Stimulated activated CD4-positive, alpha-beta T cell treated with anti-CD3 and anti-CD28 coated beads, Interleukin-2, amount 100 ng/mL, for 48 hours (primary cell): ENCODE measurements at regions not wholly inside any gene's neighbourhood (a gene's known extent, or its start where the extent isn't known, plus 50 kb on each side); places are given as distances from the start of the nearest gene placed in this dataset.

Source experiments
- DNase-seq, 2 donors: peaks; one replicate each; pipeline ENCODE4 v3.0.0-alpha.2; 2020

DNA sequence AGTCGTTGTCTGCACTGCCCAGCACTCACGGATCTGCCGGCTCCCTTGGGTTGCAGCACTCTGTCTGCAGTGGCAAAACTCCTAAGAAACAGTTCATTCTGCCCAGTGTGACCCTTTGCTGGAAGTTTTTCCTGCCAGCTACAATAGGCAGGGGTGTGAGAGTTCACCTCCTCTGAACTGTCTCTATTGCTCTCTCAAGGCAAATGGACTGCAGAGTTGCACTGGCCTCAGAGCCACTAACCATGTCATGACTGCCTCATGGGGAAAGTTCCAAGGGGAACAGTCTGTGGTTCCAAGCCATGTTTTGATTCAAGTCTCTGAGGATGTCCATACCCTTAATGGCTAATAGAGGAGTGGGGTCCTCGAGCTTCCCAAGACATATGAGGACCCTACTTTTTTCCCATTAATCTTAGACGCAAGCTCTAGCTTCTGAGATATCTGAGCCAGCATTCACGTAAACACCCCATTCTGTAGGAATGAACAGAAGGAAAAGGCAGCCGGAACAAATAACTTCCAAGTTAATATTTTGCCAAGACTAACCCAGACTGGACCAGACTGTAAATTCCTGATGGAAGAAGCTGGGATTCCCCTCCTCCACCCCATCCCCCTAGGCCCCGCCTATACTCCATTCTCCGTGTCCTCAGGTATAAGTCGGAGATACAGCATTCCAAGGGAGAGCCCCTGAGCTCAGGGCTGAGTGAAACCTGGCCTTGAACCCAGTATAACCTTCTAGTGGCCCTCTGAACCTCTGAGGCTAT lies 93.8 kb upstream of the AKT3 start:
- DNase-seq: no peak

DNA sequence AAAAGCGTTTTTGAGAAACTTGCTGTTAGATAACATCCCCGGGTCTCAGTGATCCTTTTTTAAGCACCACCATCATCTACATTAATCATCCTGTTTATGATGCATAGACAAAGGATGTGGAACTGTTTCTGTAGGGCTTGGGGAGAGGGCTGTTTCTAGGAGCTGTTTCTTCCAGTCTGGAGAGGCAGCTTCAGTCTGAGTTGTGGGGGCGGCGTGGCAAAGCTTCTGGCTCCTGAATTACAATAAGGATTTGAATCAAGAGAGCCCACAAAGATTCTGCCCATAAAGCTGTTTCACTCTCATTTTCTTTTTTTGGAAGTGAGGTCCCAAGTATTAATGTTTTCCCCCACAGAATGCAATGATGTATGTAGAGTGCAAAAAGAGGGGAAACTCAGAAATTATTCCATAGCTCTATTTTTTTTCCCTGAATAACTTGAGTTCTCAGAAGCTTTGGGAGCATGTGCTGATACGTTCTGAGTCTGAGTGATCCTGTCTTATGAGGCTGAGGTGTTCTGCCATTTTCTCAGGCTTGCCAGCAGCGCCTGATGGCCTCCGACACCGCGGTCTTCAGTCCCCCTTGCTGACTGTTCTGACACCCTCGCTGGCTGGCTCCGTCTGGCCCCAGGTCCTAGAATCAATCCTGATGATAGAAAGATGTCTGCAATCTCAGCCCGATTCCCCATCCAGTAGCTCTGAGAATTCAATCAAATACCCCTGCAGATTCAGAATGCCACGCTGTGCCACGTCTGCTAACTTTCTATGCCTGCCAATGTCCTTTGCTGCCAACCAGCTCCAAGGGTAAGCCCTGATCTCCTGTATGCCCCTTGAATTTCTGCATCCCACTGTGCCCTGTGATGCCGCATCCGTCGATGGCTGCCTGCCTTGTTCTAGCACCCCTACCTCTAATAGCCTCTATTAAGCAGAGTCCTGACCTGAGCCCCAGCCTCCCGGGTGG lies 92.4 kb upstream of the AKT3 start:
- DNase-seq: no peak

DNA sequence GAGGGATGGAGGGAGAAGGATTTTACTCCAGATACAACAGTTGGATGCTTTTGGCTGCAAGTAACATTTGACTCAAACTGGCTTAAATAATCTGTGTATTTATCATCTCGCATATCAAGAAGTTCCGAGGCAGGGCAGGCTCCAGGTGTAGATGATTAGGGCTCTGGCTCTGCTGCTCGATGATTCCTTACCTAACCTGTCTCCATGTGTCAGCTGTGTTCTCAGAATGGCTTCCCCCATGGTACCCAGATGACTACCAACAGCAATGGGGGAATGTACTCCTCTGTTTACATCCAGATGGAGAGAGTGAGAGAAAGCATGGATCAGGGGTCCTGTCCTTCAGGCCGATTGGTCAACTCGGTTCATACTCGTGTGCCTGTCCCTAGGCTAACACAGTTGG lies 90.4 kb upstream of the AKT3 start:
- no peak for DNase-seq

DNA sequence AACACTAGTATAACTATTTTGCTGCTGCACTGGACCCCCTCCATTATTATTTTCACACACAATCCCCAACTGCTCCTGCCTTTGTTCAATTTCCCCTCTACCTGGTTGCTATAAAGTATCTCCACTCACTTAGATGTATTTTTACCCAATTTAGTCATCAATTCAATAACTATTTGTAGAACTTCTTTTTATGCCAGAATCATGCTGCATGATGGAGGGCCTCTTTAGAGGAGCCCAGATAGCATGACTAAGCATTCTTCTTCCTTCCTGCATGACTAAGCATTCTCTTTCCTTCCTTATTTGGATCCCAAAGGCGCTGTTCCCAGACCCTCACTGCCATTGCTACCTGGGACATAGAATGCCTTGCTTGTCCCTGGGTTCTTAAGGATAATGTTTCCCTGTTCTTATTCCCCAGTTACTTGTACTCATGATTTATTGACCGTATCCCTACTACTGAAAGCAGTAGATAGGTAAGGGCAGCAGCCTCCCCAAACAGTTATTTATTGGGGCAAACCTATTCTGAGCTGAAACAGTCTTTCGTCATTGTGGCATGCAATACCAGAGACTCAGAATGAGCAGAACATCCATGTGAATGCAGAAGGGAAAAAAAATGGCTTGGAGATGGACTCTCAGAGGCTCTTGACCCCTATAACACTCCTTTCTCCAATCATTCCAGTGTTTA lies 89.3 kb upstream of the AKT3 start:
- no peak for DNase-seq

DNA sequence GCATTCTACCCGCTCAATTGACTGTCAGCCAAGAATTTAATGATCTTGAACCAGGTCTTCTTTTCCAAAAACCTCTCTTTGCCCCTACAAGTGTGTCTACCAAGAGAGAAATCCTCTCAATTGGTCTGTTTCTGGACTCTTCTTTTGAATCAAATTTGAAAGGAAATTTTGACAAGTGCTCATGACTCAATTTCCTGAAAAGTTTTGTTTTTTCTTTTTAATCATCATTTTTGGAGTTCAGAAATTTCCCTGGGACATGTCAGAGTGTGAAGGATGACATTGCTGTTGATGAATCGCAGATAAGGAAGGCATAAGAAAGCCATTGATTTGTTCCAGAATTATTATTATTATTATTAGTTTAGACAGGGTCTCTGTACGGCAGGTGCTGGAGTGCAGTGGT lies 88.2 kb upstream of the AKT3 start:
- no peak for DNase-seq

DNA sequence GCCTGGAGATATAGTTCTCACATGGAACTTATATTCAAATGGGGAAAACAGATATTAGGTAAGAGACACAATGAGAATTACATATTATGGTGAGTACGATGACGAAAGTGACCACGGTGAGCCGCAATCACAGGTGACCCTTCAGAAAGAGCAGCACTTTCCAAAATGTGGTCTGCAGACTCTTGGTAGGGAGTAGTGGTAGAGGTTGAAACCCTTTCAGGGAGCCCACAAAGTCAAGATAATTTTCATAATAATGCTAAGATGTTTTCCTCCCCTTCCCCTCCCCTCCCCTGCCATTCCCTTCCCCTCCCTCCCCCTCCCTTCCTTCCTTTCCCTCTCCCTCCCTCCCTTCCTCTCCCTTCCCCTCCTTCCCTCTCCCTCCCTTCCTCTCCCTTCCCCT lies 83.5 kb upstream of the AKT3 start:
- no peak for DNase-seq

DNA sequence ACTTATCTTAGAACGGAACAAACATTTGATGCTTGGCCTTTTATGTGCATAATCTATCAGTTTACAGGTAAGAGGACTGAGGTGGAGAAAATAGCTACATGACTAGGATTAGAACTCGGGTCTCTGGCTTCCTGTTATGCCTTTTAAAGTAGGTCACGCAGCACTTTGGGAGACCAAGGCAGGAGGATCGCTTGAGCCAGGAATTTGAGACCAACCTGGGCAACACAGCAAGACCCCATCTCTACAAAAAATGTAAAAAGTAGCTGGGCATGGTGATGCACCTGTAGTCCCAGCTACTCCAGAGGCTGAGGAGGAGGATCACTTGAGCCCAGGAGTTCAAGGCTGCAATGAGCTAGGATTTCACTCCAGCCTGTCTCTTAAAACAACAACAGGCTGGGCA lies 81.9 kb upstream of the AKT3 start:
- no peak for DNase-seq

DNA sequence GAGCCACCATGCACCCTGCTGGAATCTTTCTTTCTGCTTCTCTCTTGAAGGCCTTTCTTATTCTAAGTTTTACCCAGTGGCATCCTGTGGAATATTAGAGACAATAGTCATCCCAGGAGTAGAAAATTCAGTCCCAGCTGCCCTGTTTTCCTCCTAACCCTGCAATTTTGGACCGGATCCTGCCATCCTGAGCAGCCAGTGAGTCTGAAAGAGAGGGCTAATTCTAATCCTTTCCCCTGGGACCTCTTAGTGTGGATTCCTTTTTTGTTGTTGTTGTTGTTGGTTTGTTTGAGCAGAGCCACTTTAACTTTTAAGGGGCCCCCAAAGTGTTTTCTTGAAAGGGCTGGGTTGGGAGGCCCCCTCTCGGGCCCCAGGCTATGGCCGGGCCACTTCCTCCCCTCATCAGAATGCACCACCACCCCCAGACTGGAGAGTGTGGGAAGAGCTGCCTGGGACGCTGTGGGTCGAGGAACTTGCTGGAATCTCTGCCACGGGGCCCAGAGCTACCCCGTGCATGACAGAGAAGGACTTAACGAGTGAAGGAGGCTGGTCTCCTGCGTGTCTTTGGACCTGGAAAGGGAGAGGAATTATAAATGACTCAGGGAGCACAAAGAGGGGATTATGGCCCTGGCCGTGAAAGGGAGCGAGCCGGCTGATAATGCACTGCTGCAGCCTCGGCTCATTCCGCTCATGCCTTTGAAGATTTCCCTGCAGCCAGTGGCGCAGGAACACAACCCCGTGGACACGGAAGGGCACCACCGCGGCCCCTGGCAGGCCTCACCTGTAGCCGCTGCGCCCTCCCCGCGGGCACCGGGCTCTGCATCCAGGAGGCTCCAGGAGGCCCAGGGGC lies 81.0 kb upstream of the AKT3 start:
- DNase-seq: no peak

DNA sequence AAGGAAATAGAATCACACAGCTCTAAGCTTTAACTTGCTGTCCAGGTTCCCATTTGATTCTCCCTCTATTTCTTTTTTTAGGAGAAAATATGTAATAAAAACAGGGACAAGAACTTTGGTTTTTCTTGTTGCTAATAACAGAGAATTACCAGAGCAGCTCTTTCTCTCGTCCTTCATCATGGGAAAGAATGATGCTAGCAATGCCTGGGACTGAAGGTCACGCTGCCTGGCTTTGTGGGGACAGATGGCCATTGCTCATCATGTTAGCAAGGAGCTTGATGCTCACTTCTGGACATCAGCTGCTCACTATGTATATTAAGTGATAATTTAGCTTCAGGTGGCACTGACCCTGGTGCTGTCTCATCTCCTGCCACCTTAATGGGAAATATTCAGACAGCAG lies 77.3 kb upstream of the AKT3 start:
- DNase-seq: no peak

DNA sequence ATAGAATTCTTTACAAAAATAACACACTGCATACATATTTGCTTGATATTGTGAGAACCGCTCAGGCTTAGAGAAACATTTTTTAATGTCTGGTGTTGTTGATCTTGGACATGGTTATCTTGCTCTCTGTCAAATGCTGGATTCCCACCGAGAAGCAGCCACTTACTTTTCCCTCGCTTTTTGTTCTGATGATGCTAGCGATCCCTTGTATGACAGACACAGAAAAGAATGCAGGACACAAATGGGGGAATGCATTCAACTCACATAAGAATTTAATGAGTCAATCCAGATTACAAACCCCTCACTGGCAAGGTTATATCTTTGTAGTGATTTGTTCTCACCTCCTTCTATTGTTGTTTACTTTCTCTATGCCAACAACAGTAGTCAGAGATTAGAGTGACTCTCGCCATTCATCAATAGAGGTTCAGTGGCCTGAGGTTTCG lies 76.8 kb upstream of the AKT3 start:
- DNase-seq: no peak

DNA sequence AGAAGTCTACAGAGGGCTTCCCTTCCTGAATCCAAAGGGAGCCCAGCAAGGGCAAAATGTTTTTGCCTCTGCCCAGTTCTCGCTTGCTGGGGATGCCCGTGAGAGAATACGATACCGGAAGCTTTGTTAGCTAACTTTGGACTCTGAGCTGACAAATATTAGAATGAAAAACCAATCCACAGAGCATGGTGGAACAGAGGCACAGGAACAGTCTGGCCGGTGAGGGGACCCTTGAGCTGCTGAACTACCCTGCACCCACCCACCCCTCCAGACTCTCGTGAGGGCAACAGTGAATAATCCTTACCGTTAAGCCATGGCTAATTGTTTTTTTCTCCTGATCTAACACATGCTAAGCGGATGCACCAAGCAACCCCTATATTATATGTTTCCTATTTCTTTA lies 76.3 kb upstream of the AKT3 start:
- no peak for DNase-seq

DNA sequence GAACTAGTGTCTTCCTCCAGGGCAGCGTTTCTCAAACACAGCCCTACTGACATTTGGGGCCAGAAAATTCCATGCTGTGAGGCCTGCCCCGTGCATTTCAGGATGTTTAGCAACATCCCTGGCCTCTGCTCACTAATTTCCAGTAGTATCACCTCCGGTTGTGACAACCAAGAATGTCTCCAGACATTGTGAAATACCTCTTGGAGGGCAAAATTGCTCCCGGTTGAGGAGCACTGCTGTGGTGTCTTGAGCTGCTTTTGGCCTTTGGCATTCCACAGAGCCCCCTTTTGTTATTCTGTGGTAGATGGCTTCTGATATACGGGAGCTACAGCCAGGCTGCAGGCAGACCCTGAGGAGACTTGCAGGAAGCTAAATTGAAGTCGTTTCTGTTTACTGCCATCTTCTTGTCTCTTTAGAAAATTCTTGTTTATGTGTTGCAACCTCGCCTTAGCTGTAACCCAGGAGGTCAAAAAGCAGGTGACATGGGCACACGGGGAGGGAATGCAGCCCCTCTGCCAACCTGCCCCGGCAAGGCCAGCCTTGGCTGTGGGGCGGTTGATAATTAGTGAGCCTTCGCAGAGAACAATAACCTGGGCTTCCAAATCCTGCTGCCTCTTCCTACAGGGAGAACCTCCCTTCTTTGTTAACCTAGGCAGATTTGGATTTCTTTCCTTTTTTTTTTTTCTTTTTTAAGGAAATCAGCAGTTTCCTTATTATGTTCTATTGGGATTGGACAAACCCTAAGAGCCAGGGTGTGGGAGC lies 74.7 kb upstream of the AKT3 start:
- DNase-seq: no peak

DNA sequence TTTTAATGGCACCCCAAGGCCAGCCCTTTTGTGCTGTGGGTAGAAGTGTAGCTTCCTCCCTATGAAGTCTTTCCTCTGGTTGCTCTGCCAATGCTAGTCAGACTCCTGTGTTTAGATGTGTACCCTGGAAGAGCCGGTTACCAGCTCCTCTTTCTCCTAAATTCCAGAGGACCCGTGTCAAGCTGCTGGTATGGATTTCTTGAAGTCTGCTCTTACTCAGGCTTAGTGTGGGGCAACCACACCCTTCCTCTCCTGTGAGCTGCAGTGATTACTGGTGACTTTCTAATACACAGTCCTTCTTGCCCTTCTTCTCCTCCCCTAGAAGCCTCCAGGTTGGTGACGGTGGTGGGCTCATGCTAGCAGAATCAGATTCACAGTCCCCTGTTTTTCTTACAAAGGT lies 74.1 kb upstream of the AKT3 start:
- DNase-seq: no peak

DNA sequence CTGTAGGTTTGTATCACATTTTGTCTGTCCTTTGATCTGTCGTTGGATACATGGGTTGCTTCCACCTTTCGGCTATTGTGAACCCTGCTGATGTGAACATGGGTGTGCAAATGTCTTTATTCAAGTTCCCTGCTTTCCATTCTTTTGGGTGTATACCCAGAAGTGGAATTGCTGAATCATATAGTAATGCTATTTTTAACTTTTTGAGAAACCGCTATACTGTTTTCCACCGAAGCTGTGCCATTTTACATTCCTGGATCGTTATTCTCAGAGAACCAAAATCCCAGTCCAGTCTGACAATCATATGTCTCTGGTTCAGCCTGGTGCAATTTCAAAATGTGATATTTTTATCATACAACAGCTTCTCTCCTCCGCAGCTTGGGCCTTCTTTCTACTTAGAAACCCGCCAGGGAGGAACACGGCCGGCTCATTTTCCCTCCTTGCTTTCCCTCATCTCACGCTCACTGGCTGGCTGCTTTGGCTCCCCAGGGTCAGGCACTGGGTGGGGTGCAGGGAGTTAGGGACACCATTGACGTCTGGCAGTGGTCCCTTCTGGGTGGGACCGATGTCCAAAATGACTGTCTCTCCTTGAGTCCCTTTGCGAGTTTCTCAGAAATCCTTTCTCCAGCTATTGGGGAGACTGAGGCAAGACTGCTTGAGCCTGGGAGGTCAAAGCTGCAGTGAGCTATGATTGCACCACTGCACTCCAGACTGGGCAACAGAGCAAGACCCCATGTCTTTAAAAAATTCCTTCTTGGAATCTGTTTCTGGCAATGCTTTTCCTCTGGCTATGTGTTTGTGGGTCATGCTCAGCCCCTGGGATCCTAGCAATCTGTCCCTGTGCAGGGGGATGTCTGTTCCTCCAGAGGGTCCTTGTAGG lies 73.5 kb upstream of the AKT3 start:
- no peak for DNase-seq

DNA sequence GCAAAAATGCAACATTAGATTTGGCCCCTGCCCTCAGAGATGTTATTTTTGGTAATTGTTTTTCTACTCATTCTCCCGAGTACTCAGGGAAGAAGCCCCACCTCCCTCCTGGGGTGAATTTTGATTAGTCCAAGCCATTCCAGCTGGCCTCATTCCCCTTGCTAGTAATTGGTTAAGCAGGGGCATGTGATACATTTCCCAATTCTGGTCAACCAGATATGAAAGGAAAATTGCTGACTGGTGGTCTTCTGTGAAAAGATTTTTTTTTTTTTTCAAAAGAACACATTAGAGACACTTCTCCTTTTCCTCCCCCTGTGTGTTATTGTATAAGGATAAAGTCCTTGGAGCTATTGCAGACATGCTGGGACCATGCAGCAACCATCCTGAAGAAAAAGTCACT lies 71.1 kb upstream of the AKT3 start:
- no peak for DNase-seq

DNA sequence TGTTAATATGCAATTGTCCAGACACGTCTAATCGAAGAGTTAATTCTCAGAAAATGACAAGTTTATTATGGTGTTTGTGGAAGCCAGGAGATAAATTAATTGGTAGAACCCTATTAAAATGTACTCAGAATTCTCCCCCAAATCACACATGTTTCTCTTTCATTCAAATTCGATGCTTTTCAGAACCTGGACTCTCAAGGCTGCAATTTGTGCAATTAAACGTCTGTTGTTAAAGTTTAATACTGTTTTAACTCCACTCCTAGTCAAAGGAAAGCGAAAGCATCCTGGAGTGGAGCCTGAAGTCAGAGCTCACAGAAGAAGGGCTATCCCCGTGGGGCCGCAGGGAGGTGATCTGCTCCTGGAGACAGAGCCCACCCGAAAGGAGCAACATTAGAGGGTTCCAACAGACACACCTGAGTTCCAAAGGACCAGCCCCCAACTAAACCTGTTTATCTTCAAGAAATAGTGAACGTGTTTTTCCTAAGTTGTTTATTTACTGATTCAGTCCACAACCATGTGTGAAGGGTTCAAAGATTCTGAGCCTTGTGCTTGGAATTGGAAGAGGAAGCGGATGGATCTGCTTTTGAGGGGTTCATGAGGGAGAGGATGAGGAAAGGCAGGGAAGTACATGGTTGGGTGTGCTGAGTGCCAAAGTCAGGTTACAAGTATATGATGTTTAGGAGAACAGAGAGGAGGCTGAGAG lies 68.0 kb upstream of the AKT3 start:
- no peak for DNase-seq

DNA sequence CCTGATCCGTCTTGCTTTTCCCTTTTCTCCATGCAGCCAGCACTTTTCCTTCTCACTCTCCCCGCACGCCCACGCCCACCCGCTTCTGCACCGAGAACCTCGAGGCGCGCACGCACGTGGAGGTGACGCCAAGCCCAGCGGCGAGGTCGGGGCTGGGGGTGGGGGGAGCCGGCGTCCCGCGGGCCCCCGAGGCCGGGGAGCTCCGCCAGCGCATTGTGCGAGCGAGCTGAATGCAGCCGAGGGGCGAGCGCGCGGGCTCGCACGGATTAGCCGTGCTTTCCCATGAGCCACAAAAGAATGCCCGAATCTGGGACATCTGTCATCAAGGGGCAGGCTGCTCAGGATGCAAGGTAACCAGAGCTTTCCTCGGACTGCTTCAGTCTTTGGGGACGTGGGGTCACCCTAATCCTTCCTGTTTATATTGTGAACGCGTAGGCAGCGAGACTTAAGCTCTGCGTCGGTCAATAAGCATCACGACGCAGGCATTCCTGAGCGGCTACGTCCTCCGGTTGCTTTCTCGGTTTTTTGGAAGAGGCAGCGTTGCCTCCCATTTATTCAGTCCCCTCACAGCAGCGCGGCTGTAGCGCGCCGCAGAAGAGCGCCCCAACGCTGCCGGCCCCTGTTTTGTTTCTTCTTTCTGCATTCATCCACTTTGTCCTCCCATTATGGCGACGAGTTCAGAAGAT lies 67.3 kb upstream of the AKT3 start:
- peak in 1 of 2 donors; percentile 7 for DNase-seq

DNA sequence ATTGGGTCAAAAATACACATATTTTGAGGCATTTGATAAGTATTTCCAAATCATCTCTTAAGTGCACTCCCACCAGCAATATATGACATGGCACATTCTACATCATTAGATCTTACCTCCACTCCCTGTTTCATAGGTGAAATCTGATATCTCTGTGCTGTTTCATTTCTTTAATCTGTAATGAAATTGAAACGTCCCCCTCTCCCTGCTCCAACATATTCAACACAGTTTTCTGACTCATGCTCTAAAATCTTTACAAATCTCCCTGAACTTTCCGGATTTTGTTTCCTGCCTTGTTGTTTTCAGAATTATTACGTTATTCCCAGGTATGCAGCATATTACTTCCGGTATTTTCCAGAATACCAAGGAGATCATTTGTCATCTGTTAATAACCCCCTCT lies 66.1 kb upstream of the AKT3 start:
- DNase-seq: no peak

DNA sequence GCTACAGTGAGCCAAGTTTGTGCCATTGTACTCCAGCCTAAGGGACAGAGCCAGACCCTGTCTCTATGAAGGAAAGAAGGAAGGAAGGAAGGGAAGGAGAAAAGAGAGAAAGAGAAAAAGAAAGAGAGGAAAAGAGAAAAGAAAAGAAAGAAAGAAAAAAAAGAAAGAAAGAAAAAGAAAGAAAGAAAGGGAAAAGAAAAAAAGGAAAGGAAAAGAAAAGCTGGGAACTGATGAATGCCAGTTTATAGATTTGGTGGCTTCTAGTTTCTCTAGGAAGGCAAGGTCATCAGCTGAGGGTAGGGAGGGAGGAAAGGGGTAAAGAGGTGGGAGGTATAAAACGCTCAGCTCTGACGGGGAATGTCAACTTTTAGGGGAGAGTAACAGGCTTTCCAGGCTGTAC lies 62.3 kb upstream of the AKT3 start:
- no peak for DNase-seq

DNA sequence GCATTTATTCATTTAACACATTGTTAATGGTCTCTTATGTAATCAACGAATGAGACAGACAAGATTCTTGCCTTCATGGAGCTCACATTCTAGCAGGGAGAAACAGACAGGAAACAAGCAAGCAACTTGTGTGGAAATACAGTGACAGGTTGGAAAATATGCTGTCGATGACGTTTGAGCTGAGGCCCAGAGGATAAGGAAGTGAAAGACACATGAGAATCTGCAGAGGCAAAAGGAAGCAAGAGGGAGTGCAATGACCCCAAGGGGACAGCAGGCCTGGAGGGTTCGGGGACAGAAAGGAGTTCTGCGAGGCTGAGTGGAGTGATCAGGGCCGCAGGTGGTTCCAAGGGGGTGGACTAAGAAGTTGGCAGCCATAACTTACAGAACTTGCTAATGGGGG lies 60.6 kb upstream of the AKT3 start:
- DNase-seq: no peak
